CD4-positive, alpha-beta T cell (primary cell): ENCODE measurements at regions not wholly inside any gene's neighbourhood (a gene's known extent, or its start where the extent isn't known, plus 50 kb on each side); places are given as distances from the start of the nearest gene placed in this dataset.

ENCODE experiments used
- ATAC-seq: fragments of 200-7000 bp; cut with Tn5 transposase; one replicate; pipeline ENCODE4 v1.10.0; 2022; ENCODE audit warnings: mild to moderate bottlenecking; ENCODE audit not compliant: poor library complexity
- CTCF ChIA-PET: fragments of 350-600 bp; sonication (Branson Sonifier 250); formaldehyde crosslinking; loops from one replicate; lab custom pipeline; 2021; ENCODE audit warnings: antibody characterized with exemption, inconsistent platforms; lab: Charles Lee
- POLR2A ChIA-PET: fragments of 350-600 bp; sonication (Branson Sonifier 250); formaldehyde crosslinking; loops from one replicate; lab custom pipeline; 2021; ENCODE audit warnings: antibody characterized with exemption, inconsistent platforms; lab: Charles Lee
- DNase-seq, 14 experiments: peaks; one replicate each; pipeline ENCODE4 v3.0.0-alpha.2; 2013 to 2020; ENCODE audit warnings: mixed read lengths in 2 of 14
- H3K27ac ChIP-seq, 2 donors: one replicate each; pipeline versions ENCODE4 v1.5.1 to v1.7.0; 2013; ENCODE audit warnings: low read length in 2 of 2, low read depth in 1 of 2, mild to moderate bottlenecking in 1 of 2
- H3K27me3 ChIP-seq, 2 experiments: 1 replicate in 1 of 2; 2 replicates in 1 of 2; pipeline versions ENCODE4 v1.6.1 to v1.7.0; 2013; ENCODE audit warnings: low read length in 2 of 2, control low read depth in 1 of 2, mild to moderate bottlenecking in 1 of 2, moderate library complexity in 1 of 2; ENCODE audit not compliant: insufficient read depth in 2 of 2, control insufficient read depth in 1 of 2
- H3K36me3 ChIP-seq: one replicate; pipeline ENCODE4 v1.6.1; 2013; ENCODE audit warnings: low read length, control low read depth; ENCODE audit not compliant: insufficient read depth
- H3K4me1 ChIP-seq: one replicate; pipeline ENCODE4 v1.6.1; 2013; ENCODE audit warnings: low read length, control low read depth; ENCODE audit not compliant: insufficient read depth
- H3K4me3 ChIP-seq: one replicate; pipeline ENCODE4 v1.5.1; 2013; ENCODE audit warnings: mild to moderate bottlenecking, low read length, moderate library complexity
- H3K9me3 ChIP-seq, 2 experiments: 1 replicate in 1 of 2; 2 replicates in 1 of 2; pipeline versions ENCODE4 v1.6.1 to v1.7.0; 2013; ENCODE audit warnings: low read length in 2 of 2, mild to moderate bottlenecking in 2 of 2, control low read depth in 1 of 2, moderate library complexity in 1 of 2; ENCODE audit not compliant: control insufficient read depth in 1 of 2, insufficient read depth in 1 of 2
- H3K27ac Mint-ChIP-seq: one replicate; pipeline ENCODE4 v1.8.0; 2020; ENCODE audit warnings: mixed read lengths
- H3K27me3 Mint-ChIP-seq: one replicate; pipeline ENCODE4 v1.8.0; 2021; ENCODE audit warnings: mixed read lengths
- H3K36me3 Mint-ChIP-seq: one replicate; pipeline ENCODE4 v1.8.0; 2021; ENCODE audit warnings: low read depth, mixed read lengths
- H3K4me1 Mint-ChIP-seq: one replicate; pipeline ENCODE4 v1.8.0; 2021; ENCODE audit warnings: low read depth, mixed read lengths
- H3K4me3 Mint-ChIP-seq: one replicate; pipeline ENCODE4 v1.8.0; 2020; ENCODE audit warnings: mild to moderate bottlenecking, mixed read lengths
- H3K9me3 Mint-ChIP-seq: one replicate; pipeline ENCODE4 v1.8.0; 2020; ENCODE audit warnings: mixed read lengths
- intact Hi-C, 2 experiments: fragments of 100-400 bp; cut with DNase I in 1 of 2; cut with micrococcal nuclease in 1 of 2; formaldehyde crosslinking; loops; one replicate each; pipeline versions ENCODE4 v1.15.1 to v1.9.0; 2023 to 2025; cut with DNase I, micrococcal nuclease
- TF ChIP-seq, protein P1 (sequence below): fragments of 200-600 bp; IDR thresholded peaks from one replicate; pipeline ENCODE4 v1.8.0; 2022; ENCODE audit warnings: antibody characterized with exemption, mild to moderate bottlenecking

- Histone ChIP-seq H3K27me3 (no peaks in the 10 kb centered on the region), H3K4me3 (no peak overlapping the region), H3K27ac (no peak overlapping the region), H3K36me3 (no peaks in the 10 kb centered on the region), H3K4me1 (no peaks in the 10 kb centered on the region), H3K9me3 (peaks cover 0 to 11% of the 10 kb centered on the region in 2 experiments)
- H3K9me3 Mint-ChIP-seq, result no peaks in the 10 kb centered on the region
- H3K4me3 Mint-ChIP-seq, result no peak overlapping the region
- TF ChIP-seq, protein P1, sequence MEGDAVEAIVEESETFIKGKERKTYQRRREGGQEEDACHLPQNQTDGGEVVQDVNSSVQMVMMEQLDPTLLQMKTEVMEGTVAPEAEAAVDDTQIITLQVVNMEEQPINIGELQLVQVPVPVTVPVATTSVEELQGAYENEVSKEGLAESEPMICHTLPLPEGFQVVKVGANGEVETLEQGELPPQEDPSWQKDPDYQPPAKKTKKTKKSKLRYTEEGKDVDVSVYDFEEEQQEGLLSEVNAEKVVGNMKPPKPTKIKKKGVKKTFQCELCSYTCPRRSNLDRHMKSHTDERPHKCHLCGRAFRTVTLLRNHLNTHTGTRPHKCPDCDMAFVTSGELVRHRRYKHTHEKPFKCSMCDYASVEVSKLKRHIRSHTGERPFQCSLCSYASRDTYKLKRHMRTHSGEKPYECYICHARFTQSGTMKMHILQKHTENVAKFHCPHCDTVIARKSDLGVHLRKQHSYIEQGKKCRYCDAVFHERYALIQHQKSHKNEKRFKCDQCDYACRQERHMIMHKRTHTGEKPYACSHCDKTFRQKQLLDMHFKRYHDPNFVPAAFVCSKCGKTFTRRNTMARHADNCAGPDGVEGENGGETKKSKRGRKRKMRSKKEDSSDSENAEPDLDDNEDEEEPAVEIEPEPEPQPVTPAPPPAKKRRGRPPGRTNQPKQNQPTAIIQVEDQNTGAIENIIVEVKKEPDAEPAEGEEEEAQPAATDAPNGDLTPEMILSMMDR, result no peak
- ATAC-seq, result no peak
- CTCF ChIA-PET, result no interaction called here
- no peak overlapping the region for H3K27ac Mint-ChIP-seq
- H3K27me3 Mint-ChIP-seq, result peaks cover 8% of the 10 kb centered on the region
- POLR2A ChIA-PET, result no interaction called here
- no peak for DNase-seq
- intact Hi-C loops, result no loop called here
- H3K4me1 Mint-ChIP-seq, result no peaks in the 10 kb centered on the region
- H3K36me3 Mint-ChIP-seq, result no peaks in the 10 kb centered on the region
Observed at GRCh38 chr2:64379186-64379585, 74.8 kb upstream of the LGALSL start.

GRCh38 chr2:64380853-64381527, 73.0 kb upstream of the LGALSL start:
- Histone ChIP-seq H3K4me1 (no peaks in the 10 kb centered on the region), H3K27ac (no peak overlapping the region), H3K27me3 (no peaks in the 10 kb centered on the region), H3K4me3 (no peak overlapping the region), H3K9me3 (peaks cover 0 to 5% of the 10 kb centered on the region in 2 experiments), H3K36me3 (no peaks in the 10 kb centered on the region)
- H3K9me3 Mint-ChIP-seq, result no peaks in the 10 kb centered on the region
- no peaks in the 10 kb centered on the region for H3K36me3 Mint-ChIP-seq
- intact Hi-C loops, result no loop called here
- no peaks in the 10 kb centered on the region for H3K4me1 Mint-ChIP-seq
- H3K27ac Mint-ChIP-seq, result no peak overlapping the region
- POLR2A ChIA-PET, result no interaction called here
- CTCF ChIA-PET, result no interaction called here
- DNase-seq (no peak), ATAC-seq (no peak)
- no peak overlapping the region for H3K4me3 Mint-ChIP-seq
- TF ChIP-seq, protein P1, result no peak
- peaks cover 8% of the 10 kb centered on the region for H3K27me3 Mint-ChIP-seq

DNA sequence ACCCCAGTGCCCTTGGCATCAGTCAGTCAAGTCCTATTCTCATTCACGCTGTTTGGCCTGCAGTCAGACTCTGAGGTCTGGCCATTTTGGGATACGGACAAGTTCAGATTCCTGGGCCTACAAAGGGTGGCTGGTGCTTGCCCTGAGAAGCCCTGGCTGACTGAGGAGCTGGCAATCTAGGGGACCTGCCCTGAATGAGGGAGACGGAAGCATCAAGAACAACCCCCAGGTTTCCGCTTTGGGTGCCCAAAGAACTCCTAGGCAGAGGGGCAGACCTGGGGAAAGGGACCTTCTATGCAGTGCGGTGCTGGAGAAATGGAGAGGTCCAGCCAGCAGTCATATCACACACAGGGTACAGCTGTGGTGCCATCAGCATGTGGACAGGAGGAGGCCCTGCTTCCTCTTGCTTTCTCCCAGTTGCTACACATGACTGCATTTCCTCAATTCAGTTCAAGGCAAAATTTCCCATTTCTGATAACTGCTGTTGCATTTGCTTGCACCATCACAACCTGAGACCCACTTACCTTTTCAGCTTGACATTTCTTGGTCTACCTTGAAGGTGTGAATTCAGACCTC, 70.9 kb upstream of the LGALSL start:
- no peaks in the 10 kb centered on the region for H3K27me3 ChIP-seq
- peaks cover 0 to 3% of the 10 kb centered on the region in 2 experiments for H3K9me3 ChIP-seq
- no peaks in the 10 kb centered on the region for H3K9me3 Mint-ChIP-seq
- intact Hi-C loops, result no loop called here
- ChIA-PET POLR2A (no interaction called here), CTCF (no interaction called here)
- no peaks in the 10 kb centered on the region for H3K4me1 Mint-ChIP-seq
- H3K27ac Mint-ChIP-seq, result no peak overlapping the region
- H3K4me3 Mint-ChIP-seq, result no peak overlapping the region
- no peak for ATAC-seq
- no peak for DNase-seq
- peaks cover 8% of the 10 kb centered on the region for H3K27me3 Mint-ChIP-seq
- no peak overlapping the region for H3K27ac ChIP-seq
- no peaks in the 10 kb centered on the region for H3K4me1 ChIP-seq
- no peaks in the 10 kb centered on the region for H3K36me3 Mint-ChIP-seq
- TF ChIP-seq, protein P1, result no peak
- no peaks in the 10 kb centered on the region for H3K36me3 ChIP-seq
- H3K4me3 ChIP-seq, result no peak overlapping the region
